Hypothalamus (tissue), 51 donors: ENCODE measurements at regions not wholly inside any gene's neighbourhood (a gene's known extent, or its start where the extent isn't known, plus 50 kb on each side); places are given as distances from the start of the nearest gene placed in this dataset.
A peak's percentile ranks its signal among the peaks of the same experiment; 100 is the strongest.

ENCODE experiments used
- DNase-seq, 51 donors: peaks; one replicate each; lab custom pipeline; 2025; lab: John Stamatoyannopoulos, UW

GRCh38 chr3:107428051-107428858, 51.0 kb downstream of the CCDC54 start:
- peak in 1 of 51 donors; percentile 57 for DNase-seq

- DNase-seq: peak; percentile 16 to 88 (median 69)
Observed at GRCh38 chr3:107429320-107430181, 52.3 kb downstream of the CCDC54 start.

DNA sequence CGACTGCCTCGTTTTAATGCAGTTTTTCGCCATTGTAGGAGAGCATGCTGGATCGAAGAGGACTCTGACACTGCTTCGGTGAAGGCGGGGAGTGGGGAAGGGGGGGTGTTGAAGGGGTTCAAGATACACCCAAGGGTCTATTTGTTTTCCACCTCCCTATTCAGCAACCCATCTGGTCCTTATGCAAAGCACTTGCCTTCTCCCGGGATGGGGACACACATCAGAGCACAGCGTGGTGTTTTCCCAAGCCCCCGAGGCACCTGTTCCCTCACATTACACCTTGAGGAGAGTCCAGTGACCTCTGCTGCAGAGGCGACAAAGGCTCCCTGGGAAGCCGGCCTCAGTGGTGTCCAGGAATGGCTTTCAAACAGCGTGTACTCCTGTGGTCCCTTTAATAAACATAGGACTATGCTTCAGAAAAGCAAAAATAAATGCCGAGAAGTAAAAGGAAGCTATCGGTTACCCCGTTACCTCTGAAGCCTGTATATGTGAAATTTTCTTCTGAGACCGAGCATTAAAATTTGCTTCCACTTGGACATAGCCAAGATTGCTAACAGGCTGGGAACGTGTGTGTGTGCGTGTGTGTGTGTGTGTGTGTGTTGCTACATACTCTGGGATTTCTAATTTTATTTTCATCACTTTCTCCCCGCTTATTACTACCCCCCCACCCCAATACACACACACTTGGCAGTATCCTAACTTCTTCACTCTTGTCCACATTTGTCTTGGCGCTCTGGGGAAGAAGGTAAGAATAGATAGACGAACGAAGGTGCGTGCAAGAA, 53.2 kb downstream of the CCDC54 start:
- DNase-seq: peak in 18 of 51 donors; percentile 14 to 75 (median 46)

DNA sequence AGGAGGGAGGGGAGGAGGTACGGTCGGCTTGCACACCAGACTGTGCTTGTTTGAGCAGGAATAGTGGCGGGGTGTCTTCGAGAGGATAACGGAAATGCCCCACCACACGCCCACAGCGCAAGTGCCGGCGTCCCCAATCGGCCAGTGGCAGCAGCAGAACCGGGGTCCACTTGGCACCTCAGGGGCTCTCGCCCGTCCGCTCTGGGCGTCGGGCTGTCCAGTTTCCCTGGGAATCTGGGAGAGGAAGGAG, 53.7 kb downstream of the CCDC54 start:
- peak in 32 of 51 donors; percentile 11 to 92 (median 58) for DNase-seq

- DNase-seq: peak; percentile 17 to 92 (median 60)
Observed at GRCh38 chr3:107431246-107432012, 54.2 kb downstream of the CCDC54 start.

DNA sequence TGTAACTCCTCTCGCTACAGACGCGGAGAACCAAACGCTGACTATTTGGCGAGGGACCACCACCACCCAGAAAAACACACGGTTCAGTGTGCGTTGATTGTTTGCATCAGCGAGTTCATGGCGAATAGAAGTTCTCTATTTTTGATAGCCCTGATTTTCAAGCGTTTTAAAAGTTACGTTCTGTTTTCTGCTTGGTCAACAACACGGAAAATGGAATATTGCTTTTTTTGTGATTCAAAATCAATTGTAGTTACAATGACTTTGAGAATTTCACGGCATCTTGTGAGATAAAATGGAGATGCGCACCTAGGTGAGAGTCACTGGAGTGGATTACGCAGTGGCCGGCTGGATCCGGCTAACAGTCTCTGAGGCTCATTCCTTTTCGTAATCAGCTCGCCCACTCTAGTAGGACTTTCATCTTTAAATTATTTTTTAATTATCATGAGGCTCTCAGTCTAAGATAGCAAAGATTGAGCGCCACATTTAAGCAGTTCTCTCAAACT, 54.8 kb downstream of the CCDC54 start:
- peak in 1 of 51 donors; percentile 7 for DNase-seq

DNA sequence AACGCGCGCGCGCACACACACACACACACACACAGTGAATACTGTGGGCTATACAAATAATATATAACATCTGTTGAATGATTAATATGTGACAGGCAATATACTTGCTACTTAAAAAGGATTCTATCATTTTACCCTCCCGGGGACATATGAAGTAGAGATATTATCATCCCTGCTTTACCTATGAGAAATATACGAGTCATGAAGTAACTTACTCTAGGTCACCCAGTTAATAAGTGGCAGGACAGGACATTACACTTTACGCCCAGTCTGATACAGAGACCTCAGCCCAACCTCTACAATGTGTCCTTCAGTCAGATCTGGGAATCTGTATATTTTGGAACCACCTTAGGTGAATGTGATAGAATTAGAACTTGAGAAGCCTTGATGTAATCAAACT, 55.4 kb downstream of the CCDC54 start:
- no peak for DNase-seq

DNA sequence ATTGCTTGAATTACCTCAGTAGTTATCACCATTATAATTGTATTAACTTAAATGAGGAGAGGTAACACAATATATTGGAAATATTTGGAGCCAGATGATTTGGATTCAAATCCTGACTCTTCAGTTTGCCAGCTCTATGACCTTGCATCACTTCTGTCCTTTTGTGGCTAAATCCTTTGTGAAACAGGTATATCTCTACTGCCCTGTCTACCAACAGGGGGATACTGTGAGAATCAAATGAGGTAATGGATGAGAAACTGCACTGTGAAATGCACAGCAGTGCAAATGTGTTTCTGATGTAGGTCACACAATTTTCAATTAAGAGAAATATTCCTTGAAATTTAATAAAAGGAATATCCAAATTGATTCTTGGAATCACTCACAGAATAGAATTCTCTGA, 58.8 kb downstream of the CCDC54 start:
- no peak for DNase-seq

- DNase-seq: no peak
Observed at GRCh38 chr3:107438671-107439070, 61.4 kb downstream of the CCDC54 start.

GRCh38 chr3:107441617-107442016, 64.4 kb downstream of the CCDC54 start:
- DNase-seq: no peak

DNA sequence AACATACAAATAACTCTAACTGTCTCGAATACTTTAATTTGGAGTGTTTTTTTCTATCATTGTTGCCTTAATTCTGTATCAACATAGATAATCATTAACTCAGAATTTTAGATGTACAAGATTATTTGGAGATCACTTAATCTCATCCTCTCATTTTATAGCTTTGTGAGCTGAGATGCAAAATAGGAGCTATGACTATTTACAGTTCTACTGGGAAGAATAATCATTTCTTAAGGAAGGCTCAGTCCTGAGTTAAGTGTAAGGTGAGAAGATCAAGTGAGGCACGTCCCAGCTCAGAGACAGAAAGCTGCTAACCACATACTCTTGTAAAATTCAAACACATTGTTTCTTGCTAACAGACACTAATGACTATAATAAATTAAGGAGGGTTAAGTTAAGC, 66.2 kb downstream of the CCDC54 start:
- no peak for DNase-seq

DNA sequence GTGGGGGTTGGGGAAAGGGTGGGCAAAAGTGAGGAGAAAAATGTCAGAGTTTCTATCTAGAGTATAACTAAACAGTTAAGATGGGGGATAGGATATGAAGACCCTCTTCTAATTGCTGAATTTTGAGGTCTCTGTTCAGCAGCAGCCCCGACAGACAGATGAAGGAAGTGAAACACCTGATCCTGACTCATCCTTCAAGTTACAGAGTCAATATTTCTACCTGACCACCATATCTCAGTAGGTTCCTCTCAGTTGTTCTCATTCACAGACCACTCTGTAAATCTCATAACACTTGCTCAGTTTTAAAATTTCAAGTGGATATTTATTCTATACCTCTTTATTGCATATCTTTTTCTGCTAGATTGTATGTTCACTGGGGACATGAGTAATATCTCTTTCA, 69.5 kb downstream of the CCDC54 start:
- DNase-seq: no peak

- DNase-seq: no peak
Observed at GRCh38 chr3:107450254-107450893, 72.4 kb upstream of the BBX start.

DNA sequence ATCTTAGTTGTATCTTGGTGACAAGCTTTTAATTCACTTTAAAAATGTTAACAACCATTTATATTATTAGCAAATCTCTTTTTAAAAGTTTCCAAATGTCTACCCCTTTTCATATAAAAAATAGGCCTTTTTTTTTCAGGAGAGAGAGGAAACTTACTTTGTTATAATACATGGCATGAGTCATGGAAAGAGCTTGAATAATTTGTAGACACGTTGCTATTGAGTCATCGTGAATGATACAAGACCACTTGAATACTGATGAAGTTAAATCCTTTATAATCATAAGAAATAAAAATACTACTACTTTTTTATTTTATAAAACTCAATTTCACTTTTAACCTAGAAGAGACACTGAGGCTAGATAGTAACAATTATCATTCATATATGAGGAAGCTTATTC, 70.3 kb upstream of the BBX start:
- no peak for DNase-seq

- no peak for DNase-seq
Observed at GRCh38 chr3:107453504-107453903, 69.3 kb upstream of the BBX start.

DNA sequence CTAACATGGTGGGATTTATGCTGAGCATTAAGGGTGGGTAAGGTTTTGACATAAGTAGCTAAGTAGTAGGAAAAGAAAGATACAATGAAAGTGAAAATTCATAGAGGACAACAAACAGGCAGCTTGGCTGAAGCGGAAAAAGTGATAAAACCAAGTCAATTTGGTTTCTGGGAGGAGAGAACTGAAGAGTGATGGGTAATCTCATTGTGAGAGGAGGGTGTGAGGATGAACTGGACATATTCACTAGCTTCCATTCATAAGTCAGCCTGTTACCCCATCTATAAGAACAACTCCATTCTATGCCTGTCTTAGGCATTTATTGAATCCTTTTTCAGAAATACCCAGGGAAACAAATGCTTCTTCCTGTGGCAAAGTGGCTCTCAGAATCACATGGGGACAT, 67.1 kb upstream of the BBX start:
- no peak for DNase-seq

DNA sequence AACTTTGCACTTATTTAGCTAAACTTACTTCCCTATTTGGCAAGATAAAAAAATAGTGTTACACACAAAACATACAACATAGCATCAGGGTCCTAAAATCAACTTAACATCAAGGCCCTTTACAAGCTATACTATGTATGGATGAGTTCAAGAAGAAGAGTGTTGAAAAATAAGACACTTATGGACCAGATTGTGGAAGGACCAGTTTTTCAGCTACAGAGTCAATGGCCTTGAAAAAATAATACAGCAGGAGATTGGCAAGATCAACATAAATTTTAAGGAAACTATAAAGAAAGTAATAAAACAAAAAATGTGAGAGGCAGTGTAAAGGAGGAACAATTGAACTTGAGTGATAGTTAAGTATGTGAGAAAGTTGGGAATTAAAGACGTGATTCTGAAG, 66.3 kb upstream of the BBX start:
- DNase-seq: no peak

GRCh38 chr3:107458871-107459270, 63.9 kb upstream of the BBX start:
- peak in 1 of 51 donors; percentile 9 for DNase-seq

DNA sequence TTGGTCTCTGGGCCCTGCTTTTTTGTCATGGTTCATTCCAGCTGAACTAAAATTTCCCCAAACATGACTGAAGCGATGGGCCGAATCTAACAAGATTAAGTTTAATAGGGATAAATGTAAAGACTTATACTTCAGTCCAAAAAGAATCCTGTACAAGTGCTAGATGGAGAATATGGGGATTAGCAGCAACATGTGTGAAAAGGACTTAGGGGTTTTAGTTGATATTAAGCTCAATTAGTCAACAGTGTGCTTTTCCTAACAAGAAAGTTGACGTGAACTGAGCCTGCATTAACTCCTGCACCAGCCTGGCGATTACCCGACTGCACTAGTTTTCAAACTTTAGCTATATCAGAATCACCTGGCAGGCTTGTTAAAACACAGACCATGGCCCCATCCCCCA, 61.0 kb upstream of the BBX start:
- DNase-seq: no peak

DNA sequence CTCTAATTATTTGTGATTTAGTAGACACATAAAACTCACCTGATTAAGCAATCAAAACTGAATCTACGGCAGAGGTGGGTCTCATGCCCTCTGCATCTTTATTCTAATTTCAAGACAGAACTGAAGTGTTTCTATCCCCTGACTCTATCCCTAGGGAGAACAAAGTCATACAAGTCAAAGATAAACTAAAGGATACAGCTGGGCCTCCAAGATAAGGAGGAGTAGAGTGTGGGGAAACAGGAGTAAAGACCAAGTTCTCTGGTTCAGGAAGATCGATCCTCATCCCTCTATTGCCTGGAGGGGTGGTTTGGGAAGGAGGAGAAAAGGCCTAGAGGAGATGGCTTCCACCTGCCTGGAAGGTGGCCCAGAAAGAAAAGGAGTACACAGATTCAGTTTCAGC, 58.7 kb upstream of the BBX start:
- DNase-seq: no peak
